Stimulated activated CD4-positive, alpha-beta T cell treated with anti-CD3 and anti-CD28 coated beads, Interleukin-1b, Interleukin-23, amount 100 ng/mL, for 4 hours (primary cell): ENCODE measurements at regions not wholly inside any gene's neighbourhood (a gene's known extent, or its start where the extent isn't known, plus 50 kb on each side); places are given as distances from the start of the nearest gene placed in this dataset.
"Not testable (repeated sequence)": the region's sequence is repeated elsewhere in the genome, so short reads cannot be mapped to it uniquely, and the experiment has no call there.

Experiments
- DNase-seq, 2 donors: peaks; one replicate each; pipeline ENCODE4 v3.0.0-alpha.2; 2020; ENCODE audit warnings: low read depth in 2 of 2

GRCh38 chr2:236899146-236899545 is 186.5 kb upstream of the COPS8 start:
- DNase-seq, result no peak

- DNase-seq, result no peak
Observed at GRCh38 chr2:236899950-236900640, 185.6 kb upstream of the COPS8 start.

DNA sequence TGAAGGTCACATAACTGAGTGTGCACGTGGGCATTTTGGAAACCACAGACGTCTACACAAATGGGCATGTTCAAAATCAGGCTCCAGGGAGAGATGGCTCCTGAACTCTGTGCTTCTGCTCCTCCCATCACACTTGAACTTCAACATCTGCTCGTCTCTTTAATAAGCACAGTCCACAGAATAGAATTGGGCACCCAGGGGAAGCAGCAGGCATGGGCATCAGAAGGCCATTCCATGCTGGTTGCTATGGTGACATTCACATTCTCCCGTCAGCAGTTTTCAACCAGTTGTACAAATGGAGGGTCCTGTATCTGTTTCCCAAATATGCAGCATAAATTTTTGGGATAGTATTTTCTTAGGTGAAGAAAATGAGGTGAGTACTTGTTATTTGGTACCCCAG is 183.7 kb upstream of the COPS8 start:
- DNase-seq, result no peak

- DNase-seq, result no peak
Observed at GRCh38 chr2:236903978-236904377, 181.7 kb upstream of the COPS8 start.

DNA sequence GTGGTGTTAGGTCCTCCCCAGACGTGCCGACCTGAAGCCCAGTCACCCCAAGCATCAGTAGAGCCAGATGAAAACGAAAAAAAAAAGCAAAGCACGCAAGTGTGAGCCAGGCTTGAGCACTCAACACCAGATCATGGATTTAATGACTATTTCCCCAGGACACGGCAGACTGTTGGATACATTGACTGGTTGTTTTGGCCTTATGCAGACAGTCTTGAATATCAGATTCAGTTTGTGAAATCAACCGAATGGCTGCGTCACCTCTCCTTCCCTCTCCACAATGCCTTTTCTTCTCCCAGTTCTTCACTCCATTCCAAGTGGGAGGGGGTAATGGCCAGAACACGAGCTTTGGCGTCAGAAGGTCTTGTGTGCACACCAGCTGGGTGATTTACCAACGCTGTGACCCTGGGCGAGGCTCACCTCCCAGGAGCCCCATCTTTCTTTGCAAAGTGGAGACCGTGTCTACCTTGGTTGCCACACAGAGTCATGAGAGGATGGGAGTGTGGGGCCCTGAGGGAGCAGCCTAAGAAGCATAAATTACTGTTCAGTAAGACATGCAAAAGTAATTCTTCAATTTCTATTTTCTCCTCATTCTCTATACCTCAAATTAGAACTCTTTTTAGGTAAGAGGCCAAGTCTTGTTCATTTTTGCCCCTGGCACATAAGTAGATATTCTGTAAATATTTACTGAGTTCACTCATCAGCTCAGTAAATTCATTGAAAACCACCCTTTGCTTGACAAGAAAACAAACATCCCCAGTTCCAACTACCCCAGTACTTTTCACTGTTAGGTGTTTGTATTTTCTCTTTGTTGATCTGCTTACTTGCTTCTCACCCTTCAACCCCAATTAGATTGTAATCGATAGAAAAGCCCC is 181.1 kb upstream of the COPS8 start:
- DNase-seq, result no peak

DNA sequence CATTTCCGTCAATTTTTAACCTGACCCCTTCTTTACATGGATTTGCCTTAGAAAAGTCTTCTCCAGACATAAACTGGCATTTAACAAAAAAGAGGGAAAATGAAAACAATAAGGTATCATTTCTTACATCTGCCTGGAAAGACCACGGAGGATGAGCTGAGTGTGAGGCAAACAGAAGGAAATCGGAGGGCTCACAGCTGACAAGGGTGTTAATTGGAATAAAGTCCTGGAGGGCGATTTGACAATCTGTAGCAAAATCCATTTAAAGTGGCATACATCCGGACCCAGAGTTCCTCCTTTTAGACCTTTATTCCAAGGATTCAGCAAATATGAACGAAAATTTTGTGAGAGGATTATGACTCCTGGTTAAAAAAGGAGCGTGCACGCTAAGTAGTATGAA is 179.7 kb upstream of the COPS8 start:
- no peak for DNase-seq

DNA sequence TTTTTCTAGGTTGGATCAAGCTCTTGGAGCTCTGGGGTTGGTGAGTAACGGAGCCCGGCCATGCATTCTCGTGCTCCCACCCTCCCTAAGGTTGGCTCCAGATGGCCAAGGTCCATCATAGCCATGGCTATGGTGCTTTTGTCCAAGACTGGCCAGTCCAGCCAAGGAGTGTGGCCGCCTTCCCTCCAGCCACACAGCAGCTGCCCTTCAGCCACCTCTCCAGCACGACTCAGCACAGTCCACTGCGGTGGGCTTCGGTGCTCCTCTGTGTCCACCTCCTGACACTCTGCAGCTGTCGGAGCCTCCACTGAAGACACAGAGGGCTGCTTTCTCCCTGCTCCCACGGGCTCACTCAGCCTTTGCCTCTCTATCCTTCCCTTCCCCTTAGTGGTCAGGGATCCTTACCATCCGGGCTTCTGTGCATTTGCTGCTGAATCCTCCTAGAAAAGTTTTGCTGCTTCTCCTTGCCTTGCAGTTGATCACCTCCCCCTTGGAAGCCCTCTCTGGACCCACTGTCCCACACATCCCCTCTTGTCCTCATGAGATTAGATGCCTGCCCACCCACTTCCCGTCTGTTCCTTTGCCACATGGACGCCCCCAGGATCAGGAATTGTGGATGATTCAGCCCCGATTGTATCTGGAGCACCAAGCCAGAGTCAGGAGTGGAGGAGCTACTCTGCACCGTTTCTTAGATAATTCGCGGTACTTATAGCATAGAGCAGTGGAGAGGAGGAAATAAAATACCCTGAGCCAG is 177.1 kb upstream of the COPS8 start:
- no peak for DNase-seq

GRCh38 chr2:236909193-236909504 is 176.5 kb upstream of the COPS8 start:
- no peak for DNase-seq

- DNase-seq, result no peak
Observed at GRCh38 chr2:236909802-236910201, 175.9 kb upstream of the COPS8 start.

GRCh38 chr2:236910781-236911495 is 174.8 kb upstream of the COPS8 start:
- DNase-seq, result no peak

- no peak for DNase-seq
Observed at GRCh38 chr2:236912326-236913120, 173.2 kb upstream of the COPS8 start.

DNA sequence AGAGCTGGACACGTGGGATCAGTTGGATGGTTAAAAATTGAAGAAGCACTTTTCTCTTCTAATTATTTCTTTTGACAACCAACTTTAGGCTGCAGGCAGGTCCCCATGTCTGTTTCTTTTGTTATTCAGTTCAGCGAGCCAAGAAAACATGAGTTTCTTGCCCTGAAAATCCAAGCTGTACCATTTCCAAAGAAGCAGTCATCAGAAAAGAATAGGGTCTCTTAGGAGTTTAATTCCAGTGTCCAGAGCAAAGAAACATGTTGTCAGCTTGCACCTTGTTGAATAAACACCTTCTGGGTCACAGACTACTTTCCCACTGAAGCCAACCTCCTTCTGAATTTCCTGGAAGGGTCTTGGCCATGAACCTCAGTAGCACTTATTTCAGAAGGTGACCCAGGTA is 170.5 kb upstream of the COPS8 start:
- no peak for DNase-seq

- DNase-seq, result no peak
Observed at GRCh38 chr2:236915726-236916125, 170.0 kb upstream of the COPS8 start.

- DNase-seq, result no peak
Observed at GRCh38 chr2:236916181-236916580, 169.5 kb upstream of the COPS8 start.

DNA sequence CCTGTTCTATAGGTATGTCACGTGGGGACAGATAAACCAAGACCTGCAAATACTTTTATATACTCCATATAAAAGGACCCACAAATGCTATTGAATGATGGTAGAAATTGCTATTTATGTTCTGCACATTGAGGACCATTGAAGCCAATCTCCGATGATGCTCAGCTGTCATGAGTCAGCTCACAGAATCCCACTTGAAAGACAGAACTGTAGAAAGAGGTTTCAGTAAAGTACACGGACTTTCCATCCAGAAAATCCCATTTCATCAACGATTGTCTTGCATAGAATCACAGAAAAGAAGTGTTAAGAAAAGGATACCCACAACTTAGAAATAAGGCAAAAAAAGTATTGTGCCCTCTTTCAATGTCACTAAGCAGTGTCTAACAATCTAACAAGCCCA is 169.0 kb upstream of the COPS8 start:
- DNase-seq, result no peak

- DNase-seq, result no peak
Observed at GRCh38 chr2:236917164-236917563, 168.5 kb upstream of the COPS8 start.

- DNase-seq, result no peak
Observed at GRCh38 chr2:236918545-236918944, 167.1 kb upstream of the COPS8 start.

- DNase-seq, result no peak
Observed at GRCh38 chr2:236919209-236919608, 166.5 kb upstream of the COPS8 start.

GRCh38 chr2:236919801-236920379 is 165.8 kb upstream of the COPS8 start:
- not testable (repeated sequence) for DNase-seq

DNA sequence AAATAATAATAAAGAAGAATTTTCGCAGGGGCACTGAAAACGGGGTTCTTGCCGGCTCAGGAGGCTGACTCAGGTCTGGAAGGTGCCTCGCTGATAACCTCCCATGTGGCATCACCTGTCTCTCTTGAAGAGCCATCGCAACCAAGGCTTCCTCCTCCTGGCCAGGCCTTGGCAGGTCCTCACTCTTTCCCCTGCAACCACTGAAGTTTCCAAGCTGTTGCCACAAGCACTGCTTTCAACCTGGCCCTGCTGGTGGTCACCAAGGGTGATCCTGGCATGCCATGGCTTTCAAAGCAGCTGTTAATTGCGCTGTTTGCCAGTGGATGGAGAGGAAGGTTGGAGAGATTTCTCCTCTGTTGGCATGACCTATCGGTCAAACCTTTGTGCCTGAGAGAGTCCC is 163.6 kb upstream of the COPS8 start:
- DNase-seq, result no peak
